HEK293T (cell line): ENCODE measurements at regions not wholly inside any gene's neighbourhood (a gene's known extent, or its start where the extent isn't known, plus 50 kb on each side); places are given as distances from the start of the nearest gene placed in this dataset.

Experiments
- CTCF ChIA-PET: fragments of 350-600 bp; formaldehyde crosslinking; extraction: SDS; loops from one replicate; lab custom pipeline; 2021; ENCODE audit warnings: antibody characterized with exemption, inconsistent platforms; lab: Yijun Ruan, JAX
- POLR2A ChIA-PET: fragments of 350-600 bp; formaldehyde crosslinking; extraction: SDS; loops from one replicate; lab custom pipeline; 2020; ENCODE audit warnings: antibody characterized with exemption, inconsistent platforms; lab: Yijun Ruan, JAX
- DNase-seq: peaks from one replicate; pipeline ENCODE4 v3.0.0; 2012; ENCODE audit warnings: mixed read lengths; ENCODE audit errors: extremely low spot score
- ARNT ChIP-seq: fragments of 450-650 bp; IDR thresholded peaks from 2 replicates; pipeline ENCODE4 v1.6.1; 2017; ENCODE audit warnings: mild to moderate bottlenecking
- BHLHE40 ChIP-seq: fragments of 450-650 bp; IDR thresholded peaks from 2 replicates; pipeline ENCODE4 v1.6.1; 2016; ENCODE audit warnings: mild to moderate bottlenecking, moderate library complexity, borderline replicate concordance
- CTBP1 ChIP-seq: fragments of 450-650 bp; IDR thresholded peaks from 2 replicates; pipeline ENCODE4 v1.6.1; 2016; ENCODE audit warnings: borderline replicate concordance
- ELF4 ChIP-seq: fragments of 450-650 bp; IDR thresholded peaks from 2 replicates; pipeline ENCODE4 v1.6.1; 2017; ENCODE audit warnings: antibody characterized with exemption
- FOXA1 ChIP-seq: fragments of 450-650 bp; IDR thresholded peaks from 2 replicates; pipeline ENCODE4 v1.6.1; 2016; ENCODE audit warnings: mild to moderate bottlenecking
- FOXK2 ChIP-seq: fragments of 450-650 bp; IDR thresholded peaks from 2 replicates; pipeline ENCODE4 v1.6.1; 2016; ENCODE audit warnings: mild to moderate bottlenecking
- FOXM1 ChIP-seq: fragments of 450-650 bp; IDR thresholded peaks from 2 replicates; pipeline ENCODE4 v1.6.1; 2017; ENCODE audit warnings: mild to moderate bottlenecking, borderline replicate concordance
- HDGF ChIP-seq: fragments of 450-650 bp; IDR thresholded peaks from 2 replicates; pipeline ENCODE4 v1.6.1; 2017; ENCODE audit warnings: antibody characterized with exemption, borderline replicate concordance
- L3MBTL2 ChIP-seq: fragments of 450-650 bp; conservative IDR thresholded peaks from 2 replicates; pipeline ENCODE4 v1.6.1; 2016; ENCODE audit warnings: mild to moderate bottlenecking
- LEF1 ChIP-seq: fragments of 450-650 bp; IDR thresholded peaks from 2 replicates; pipeline ENCODE4 v1.6.1; 2017; ENCODE audit warnings: mild to moderate bottlenecking, borderline replicate concordance
- NFRKB ChIP-seq: fragments of 450-650 bp; IDR thresholded peaks from 2 replicates; pipeline ENCODE4 v1.6.1; 2016; ENCODE audit warnings: mild to moderate bottlenecking, moderate library complexity
- SP1 ChIP-seq: fragments of 450-650 bp; IDR thresholded peaks from 2 replicates; pipeline ENCODE4 v1.6.1; 2017
- SUZ12 ChIP-seq: fragments of 450-650 bp; IDR thresholded peaks from 2 replicates; pipeline ENCODE4 v1.6.1; 2016; ENCODE audit warnings: mild to moderate bottlenecking
- TARDBP ChIP-seq: fragments of 450-650 bp; IDR thresholded peaks from 2 replicates; pipeline ENCODE4 v1.6.1; 2016
- ZNF384 ChIP-seq: fragments of 450-650 bp; IDR thresholded peaks from 2 replicates; pipeline ENCODE4 v1.6.1; 2016
- TF ChIP-seq, protein P1 (sequence below): fragments of 450-650 bp; IDR thresholded peaks from 2 replicates; pipeline ENCODE4 v1.6.1; 2016

DNA sequence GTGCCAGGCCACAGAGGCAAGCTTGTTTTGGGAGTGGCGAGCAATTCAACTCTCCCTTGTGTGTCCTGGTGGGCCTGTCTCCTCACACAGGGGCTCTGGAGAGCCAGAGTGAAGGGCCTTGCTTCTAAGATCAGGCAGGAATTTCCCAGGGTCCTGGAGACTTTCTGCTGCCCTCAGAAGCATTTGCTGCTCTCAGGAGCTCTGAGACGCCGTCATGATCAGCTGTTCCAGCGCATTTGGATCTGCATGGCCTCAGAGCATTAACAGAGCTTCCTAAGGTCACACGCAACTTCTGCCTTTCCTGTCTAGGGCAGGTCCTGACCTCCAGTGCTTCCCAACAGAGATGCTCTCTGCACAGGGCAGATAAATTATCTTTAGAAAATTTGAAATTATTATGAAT lies 52.2 kb upstream of the C10orf90 start:
- TF ChIP-seq CTBP1 (no peak), SP1 (no peak), FOXM1 (no peak), ARNT (no peak), BHLHE40 (no peak), NFRKB (no peak), LEF1 (no peak), SUZ12 (no peak), FOXA1 (no peak), FOXK2 (no peak), TARDBP (no peak), ZNF384 (no peak), HDGF (no peak), L3MBTL2 (no peak), ELF4 (no peak)
- TF ChIP-seq, protein P1, sequence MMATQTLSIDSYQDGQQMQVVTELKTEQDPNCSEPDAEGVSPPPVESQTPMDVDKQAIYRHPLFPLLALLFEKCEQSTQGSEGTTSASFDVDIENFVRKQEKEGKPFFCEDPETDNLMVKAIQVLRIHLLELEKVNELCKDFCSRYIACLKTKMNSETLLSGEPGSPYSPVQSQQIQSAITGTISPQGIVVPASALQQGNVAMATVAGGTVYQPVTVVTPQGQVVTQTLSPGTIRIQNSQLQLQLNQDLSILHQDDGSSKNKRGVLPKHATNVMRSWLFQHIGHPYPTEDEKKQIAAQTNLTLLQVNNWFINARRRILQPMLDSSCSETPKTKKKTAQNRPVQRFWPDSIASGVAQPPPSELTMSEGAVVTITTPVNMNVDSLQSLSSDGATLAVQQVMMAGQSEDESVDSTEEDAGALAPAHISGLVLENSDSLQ = no peak
- ChIA-PET POLR2A (no interaction called here), CTCF (no interaction called here)
- DNase-seq = no peak

DNA sequence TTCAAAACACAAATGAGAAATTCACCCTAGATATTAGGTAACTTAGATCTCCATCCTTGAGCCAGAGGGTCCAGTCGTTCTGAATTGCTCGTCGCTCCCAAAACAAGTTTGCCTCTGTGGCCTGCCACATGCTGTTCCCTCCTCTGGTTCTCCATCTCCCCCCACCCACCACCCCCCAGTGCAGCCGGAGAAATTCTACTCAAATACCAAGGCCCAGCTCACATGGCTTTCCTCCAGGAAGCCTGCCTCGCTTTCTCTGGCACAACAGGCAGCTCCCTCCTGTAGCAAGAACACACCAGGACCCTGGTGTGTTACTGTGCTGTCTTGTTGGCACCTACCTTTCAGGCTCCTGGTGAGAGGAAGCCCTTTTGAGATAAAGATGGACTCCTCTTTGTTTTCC lies 52.7 kb upstream of the C10orf90 start:
- CTCF ChIA-PET = no interaction called here
- POLR2A ChIA-PET = no interaction called here
- TF ChIP-seq CTBP1 (no peak), L3MBTL2 (no peak), LEF1 (no peak), NFRKB (no peak), SUZ12 (no peak), BHLHE40 (no peak), FOXK2 (no peak), ARNT (no peak), SP1 (no peak), FOXM1 (no peak), HDGF (no peak), FOXA1 (no peak), ELF4 (no peak), ZNF384 (no peak), TARDBP (no peak)
- TF ChIP-seq, protein P1 = no peak
- DNase-seq = no peak

DNA sequence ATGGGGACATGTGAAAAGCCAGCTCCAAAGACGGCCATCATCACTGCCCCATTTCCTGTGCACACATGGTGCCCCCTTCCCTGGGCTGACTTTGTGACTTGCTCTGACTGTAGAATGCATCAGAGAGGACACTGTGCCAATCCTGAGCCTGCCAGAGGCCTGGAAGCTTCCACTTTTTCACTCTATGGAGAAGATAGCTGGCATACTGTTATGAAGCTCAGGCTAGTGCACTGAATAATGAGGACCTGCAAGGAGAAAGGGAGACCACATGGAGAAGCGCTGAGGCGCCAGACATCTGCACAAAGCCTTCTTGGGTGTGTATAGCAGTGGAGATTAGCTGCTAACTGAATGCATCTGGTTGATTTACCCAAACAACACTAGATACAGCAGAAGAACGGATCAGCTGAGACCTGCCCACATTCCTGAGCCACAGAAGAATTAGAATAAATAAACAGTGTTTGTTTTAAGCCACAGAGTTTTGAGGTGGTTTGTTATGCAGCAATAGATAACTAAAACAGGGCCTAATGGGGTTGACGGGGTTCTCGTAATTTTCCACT lies 58.9 kb upstream of the C10orf90 start:
- POLR2A ChIA-PET = no interaction called here
- no peak for TF ChIP-seq NFRKB
- DNase-seq = no peak
- CTCF ChIA-PET = no interaction called here

DNA sequence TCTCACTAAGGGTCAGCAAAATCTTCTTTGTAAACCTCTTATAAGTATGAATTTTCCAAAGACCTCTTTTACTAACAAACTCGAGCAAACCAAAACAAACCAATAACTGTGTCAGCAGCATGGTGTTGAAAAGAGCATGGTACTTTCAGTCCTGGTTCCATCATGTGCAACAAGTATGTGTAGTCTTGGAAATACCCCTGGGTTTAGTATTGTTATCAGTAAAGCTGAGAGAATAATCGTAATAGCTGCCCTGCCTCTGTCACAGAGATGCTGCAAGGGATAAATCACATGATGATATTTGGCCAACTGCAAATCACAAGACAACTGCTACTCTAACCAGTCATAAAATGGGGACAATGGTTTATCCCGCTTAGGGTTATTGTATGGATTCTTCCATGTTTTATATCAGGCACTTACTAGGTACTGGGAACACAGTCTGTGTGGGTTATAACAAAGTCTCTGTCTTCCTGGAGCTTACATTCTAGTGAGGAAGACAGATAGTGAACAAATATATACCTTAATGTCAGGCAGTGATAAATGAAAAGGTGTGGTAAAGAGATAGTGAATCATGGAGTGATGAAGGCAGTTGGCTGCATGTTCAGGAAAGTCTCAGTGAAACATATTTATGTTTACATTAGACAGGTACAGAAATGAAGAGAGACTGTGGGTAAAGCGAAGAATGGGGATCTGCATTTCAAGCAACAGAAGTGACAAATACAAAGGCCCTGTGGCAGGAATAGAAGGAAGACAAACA lies 60.5 kb upstream of the C10orf90 start:
- ChIA-PET CTCF (no interaction called here), POLR2A (no interaction called here)
- TF ChIP-seq ARNT (no peak), SP1 (no peak), FOXA1 (no peak), LEF1 (no peak), HDGF (no peak), BHLHE40 (no peak), L3MBTL2 (no peak), FOXM1 (no peak), NFRKB (no peak), ZNF384 (no peak), CTBP1 (no peak), TARDBP (no peak), ELF4 (no peak), FOXK2 (no peak)
- TF ChIP-seq, protein P1 = no peak
- DNase-seq = no peak

DNA sequence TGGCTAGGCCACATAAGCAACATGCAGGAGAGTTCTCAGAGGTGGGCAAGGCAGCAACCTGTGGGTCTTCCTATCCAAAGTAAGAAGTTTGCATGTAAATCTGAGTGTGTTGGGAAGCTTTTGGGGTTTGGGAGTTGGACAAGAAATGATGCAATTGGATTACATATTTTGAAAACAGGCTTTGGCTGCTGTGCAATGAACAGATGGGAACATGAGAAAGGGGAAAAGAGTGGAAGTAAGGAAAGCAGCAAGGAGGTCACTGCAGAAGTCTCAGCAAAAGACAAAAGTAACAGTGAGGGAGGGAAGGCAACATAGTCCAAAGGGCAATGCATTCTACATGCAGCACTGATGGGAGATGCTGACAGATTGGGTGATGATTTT lies 61.1 kb upstream of the C10orf90 start:
- TF ChIP-seq FOXM1 (no peak), ZNF384 (no peak), FOXA1 (no peak), LEF1 (no peak), CTBP1 (no peak), SUZ12 (no peak), ELF4 (no peak), BHLHE40 (no peak), SP1 (no peak), TARDBP (no peak)
- TF ChIP-seq, protein P1 = no peak
- CTCF ChIA-PET = no interaction called here
- POLR2A ChIA-PET = no interaction called here
- no peak for DNase-seq

DNA sequence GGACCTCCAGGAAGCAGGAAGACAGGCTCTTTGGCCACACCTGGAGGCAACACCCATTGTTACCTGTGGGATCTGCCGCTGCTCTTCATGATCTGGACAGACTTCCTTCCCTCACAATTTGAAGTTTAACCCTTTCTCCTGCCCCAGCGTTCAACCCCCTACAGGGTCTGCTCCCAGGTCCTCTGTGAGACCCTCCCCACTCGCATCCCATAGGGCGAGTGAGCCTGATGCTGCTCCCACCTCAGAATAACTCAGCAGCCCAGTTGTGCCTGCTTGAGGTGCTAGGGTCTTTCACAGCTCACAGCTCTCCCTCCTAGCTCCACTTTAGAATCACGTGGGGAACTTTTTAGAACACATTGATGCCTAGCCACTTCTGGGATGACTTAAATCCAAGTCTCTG lies 61.8 kb upstream of the C10orf90 start:
- TF ChIP-seq SUZ12 (no peak), FOXM1 (no peak), ELF4 (no peak), BHLHE40 (no peak), NFRKB (no peak)
- TF ChIP-seq, protein P1 = no peak
- DNase-seq = no peak
- POLR2A ChIA-PET = no interaction called here
- CTCF ChIA-PET = no interaction called here
